ENCODE measurements at regions not wholly inside any gene's neighbourhood (a gene's known extent, or its start where the extent isn't known, plus 50 kb on each side); places are given as distances from the start of the nearest gene placed in this dataset.

DNA sequence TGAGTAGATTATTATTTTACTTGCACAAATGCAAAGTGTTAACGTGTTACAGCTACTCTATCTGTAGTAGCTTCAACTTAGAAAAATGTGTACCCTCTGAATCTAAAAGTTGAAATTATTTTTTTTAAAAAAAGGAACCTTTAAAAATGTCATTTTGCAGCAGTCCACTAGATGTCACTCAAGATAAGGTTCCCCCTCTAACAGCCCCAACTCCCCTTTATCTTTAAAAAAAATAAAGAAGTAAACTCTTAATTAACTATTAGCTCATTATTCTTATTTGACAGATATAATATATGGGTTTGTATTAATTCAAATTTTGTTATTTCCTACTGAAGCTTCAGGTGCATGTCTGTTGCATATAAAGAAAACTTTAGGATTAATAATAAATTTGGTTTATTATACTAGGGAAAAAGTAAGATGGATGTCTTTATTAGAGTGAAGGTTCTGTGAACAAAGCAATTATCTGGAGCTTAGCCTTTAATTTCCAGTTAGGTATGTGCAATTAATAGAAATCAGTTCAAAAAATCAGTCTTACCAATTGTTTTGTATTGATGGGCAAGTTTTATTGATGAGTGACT lies 288.5 kb downstream of the VGLL3 start:
- ATAC-seq (no peak), DNase-seq (no peak)
- Histone ChIP-seq H3K36me3 (ENCODE audit: control insufficient read depth in 2 of 3, insufficient read depth in 3 of 3, low read length in 3 of 3) (no peaks in the 10 kb centered on the region), H3K27ac (ENCODE audit: low read depth, low read length) (no peak overlapping the region), H3K9me3 (ENCODE audit: control insufficient read depth in 2 of 3, low read length in 3 of 3) (no peaks in the 10 kb centered on the region), H3K4me1 (ENCODE audit: control insufficient read depth in 2 of 2, insufficient read depth in 2 of 2, low read length in 2 of 2) (no peaks in the 10 kb centered on the region), H3K27me3 (ENCODE audit: control insufficient read depth in 2 of 2, insufficient read depth in 2 of 2, low read length in 2 of 2) (no peaks in the 10 kb centered on the region), H3K4me3 (ENCODE audit: low read length) (no peak overlapping the region)
- POLR2A ChIA-PET, result no interaction called here
- intact Hi-C loops (cut with micrococcal nuclease), result loop anchor here in 1 of 2 donors (5.0 kb wide), 1 partner anchor 465 kb away; no protein-coding TSS in a partner anchor
- H3K9me3 Mint-ChIP-seq, result peaks cover 0 to 12% (median 4%) of the 10 kb centered on the region in 11 donors
- H3K27ac Mint-ChIP-seq, result no peak overlapping the region
- H3K27me3 Mint-ChIP-seq, result no peaks in the 10 kb centered on the region
- no peak overlapping the region for H3K4me3 Mint-ChIP-seq
- H3K36me3 Mint-ChIP-seq, result no peaks in the 10 kb centered on the region
- no peaks in the 10 kb centered on the region for H3K4me1 Mint-ChIP-seq
- CTCF ChIA-PET, result no interaction called here

DNA sequence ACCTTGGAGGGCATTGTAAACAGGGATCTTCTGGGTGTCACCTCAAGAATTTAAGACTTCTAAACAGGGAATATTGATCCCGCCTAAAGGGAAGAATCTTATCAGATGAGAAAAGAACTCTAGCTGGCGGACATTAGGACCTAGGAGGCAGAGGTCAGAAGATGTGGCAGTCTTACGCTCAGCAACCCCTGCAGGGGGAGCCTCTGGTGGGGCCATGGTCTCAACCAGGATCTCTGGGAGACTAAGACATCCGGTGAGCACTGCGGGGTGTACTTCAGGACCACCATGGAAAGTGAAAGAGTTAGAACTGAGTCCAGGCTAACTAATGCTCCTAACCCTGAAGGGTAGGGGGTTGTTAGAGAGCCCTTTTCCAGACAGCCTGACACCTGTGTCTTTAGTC lies 295.2 kb downstream of the VGLL3 start:
- intact Hi-C loops (cut with micrococcal nuclease), result no loop called here
- Mint-ChIP-seq H3K27ac (no peak overlapping the region), H3K36me3 (no peaks in the 10 kb centered on the region), H3K27me3 (no peaks in the 10 kb centered on the region), H3K9me3 (peaks cover 0 to 5% (median 0%) of the 10 kb centered on the region in 11 donors), H3K4me3 (no peak overlapping the region), H3K4me1 (no peaks in the 10 kb centered on the region)
- H3K36me3 ChIP-seq (ENCODE audit: control insufficient read depth in 2 of 3, insufficient read depth in 3 of 3, low read length in 3 of 3), result no peaks in the 10 kb centered on the region
- ATAC-seq, result no peak
- H3K27me3 ChIP-seq (ENCODE audit: control insufficient read depth in 2 of 2, insufficient read depth in 2 of 2, low read length in 2 of 2), result no peaks in the 10 kb centered on the region
- H3K4me3 ChIP-seq (ENCODE audit: low read length), result no peak overlapping the region
- no peaks in the 10 kb centered on the region for H3K4me1 ChIP-seq (ENCODE audit: control insufficient read depth in 2 of 2, insufficient read depth in 2 of 2, low read length in 2 of 2)
- ChIA-PET CTCF (no interaction called here), POLR2A (no interaction called here)
- H3K9me3 ChIP-seq (ENCODE audit: control insufficient read depth in 2 of 3, low read length in 3 of 3), result no peaks in the 10 kb centered on the region
- DNase-seq, result no peak
- no peak overlapping the region for H3K27ac ChIP-seq (ENCODE audit: low read depth, low read length)

DNA sequence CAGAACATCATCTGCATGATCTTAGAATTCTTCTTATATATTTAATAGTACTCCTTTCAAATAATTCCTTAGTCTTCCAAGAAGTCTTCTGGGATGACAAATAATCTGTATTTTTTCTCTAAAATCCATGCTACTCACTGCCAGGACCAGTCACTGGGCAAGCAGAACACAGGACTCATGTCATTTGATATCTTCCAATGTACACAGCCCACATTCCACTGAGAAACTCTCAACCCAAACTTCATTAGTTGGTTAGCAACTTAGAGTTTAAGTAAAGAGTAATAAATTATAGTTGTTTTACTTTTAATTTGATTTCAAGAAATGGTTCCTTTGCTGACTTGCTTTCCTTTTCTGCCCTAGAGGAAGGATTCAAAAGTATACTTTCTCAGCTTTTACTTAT lies 317.0 kb downstream of the VGLL3 start:
- intact Hi-C loops (cut with micrococcal nuclease), result no loop called here
- CTCF ChIA-PET, result no interaction called here
- Mint-ChIP-seq H3K36me3 (no peaks in the 10 kb centered on the region), H3K27me3 (no peaks in the 10 kb centered on the region), H3K27ac (no peak overlapping the region), H3K4me3 (no peak overlapping the region), H3K9me3 (peaks cover 3 to 34% (median 12%) of the 10 kb centered on the region in 11 donors), H3K4me1 (no peaks in the 10 kb centered on the region)
- Histone ChIP-seq H3K9me3 (ENCODE audit: control insufficient read depth in 2 of 3, low read length in 3 of 3) (peaks cover 0 to 5% (median 0%) of the 10 kb centered on the region in 3 experiments), H3K4me3 (ENCODE audit: low read length) (no peak overlapping the region), H3K27me3 (ENCODE audit: control insufficient read depth in 2 of 2, insufficient read depth in 2 of 2, low read length in 2 of 2) (no peaks in the 10 kb centered on the region), H3K27ac (ENCODE audit: low read depth, low read length) (no peak overlapping the region), H3K4me1 (ENCODE audit: control insufficient read depth in 2 of 2, insufficient read depth in 2 of 2, low read length in 2 of 2) (no peaks in the 10 kb centered on the region), H3K36me3 (ENCODE audit: control insufficient read depth in 2 of 3, insufficient read depth in 3 of 3, low read length in 3 of 3) (no peaks in the 10 kb centered on the region)
- ATAC-seq (no peak), DNase-seq (no peak)
- POLR2A ChIA-PET, result no interaction called here

DNA sequence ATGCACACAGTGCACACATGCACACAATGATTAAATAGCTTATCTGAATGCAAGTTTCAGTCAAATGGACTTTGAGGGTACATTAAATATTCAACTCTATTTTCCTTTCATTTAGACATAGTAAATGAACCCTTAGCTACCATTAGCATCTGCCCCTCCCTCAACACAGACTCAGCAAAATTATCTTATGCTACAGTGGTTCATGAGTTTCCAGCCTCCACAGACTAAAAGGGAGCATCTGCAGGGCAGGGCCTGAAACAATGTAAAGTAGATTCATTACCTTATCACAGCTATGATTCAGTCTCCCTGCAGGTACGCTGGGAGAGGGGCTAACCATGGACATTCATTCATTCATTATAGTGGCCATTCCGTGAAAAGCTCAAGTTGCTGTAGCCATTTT lies 329.1 kb downstream of the VGLL3 start:
- Histone ChIP-seq H3K9me3 (ENCODE audit: control insufficient read depth in 2 of 3, low read length in 3 of 3) (no peaks in the 10 kb centered on the region), H3K36me3 (ENCODE audit: control insufficient read depth in 2 of 3, insufficient read depth in 3 of 3, low read length in 3 of 3) (no peaks in the 10 kb centered on the region), H3K27me3 (ENCODE audit: control insufficient read depth in 2 of 2, insufficient read depth in 2 of 2, low read length in 2 of 2) (no peaks in the 10 kb centered on the region), H3K4me1 (ENCODE audit: control insufficient read depth in 2 of 2, insufficient read depth in 2 of 2, low read length in 2 of 2) (no peaks in the 10 kb centered on the region), H3K27ac (ENCODE audit: low read depth, low read length) (no peak overlapping the region), H3K4me3 (ENCODE audit: low read length) (no peak overlapping the region)
- H3K4me3 Mint-ChIP-seq, result no peak overlapping the region
- no peaks in the 10 kb centered on the region for H3K27me3 Mint-ChIP-seq
- no peak for DNase-seq
- POLR2A ChIA-PET, result no interaction called here
- no peaks in the 10 kb centered on the region for H3K4me1 Mint-ChIP-seq
- CTCF ChIA-PET, result no interaction called here
- H3K9me3 Mint-ChIP-seq, result peaks cover 0 to 8% (median 0%) of the 10 kb centered on the region in 11 donors
- no peak for ATAC-seq
- intact Hi-C loops (cut with micrococcal nuclease), result no loop called here
- H3K27ac Mint-ChIP-seq, result no peak overlapping the region
- no peaks in the 10 kb centered on the region for H3K36me3 Mint-ChIP-seq

DNA sequence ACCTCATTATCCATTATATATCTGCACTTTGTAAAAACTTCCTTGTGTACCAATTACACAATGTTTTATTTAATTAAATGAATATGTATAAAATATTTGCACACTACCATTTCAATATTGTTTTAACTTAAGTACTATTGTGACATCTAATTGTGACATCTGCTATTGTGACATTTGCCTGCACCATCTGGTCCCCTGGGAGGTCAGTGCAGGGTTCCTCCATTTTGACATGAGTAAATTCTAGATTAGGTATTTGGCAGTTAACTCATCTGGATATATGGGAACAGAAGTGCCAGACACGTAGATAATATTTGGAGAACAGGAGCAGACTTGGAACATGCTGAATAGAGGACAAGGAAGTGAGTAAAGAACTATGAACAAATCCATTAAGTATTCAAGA lies 332.1 kb downstream of the VGLL3 start:
- intact Hi-C loops (cut with micrococcal nuclease), result no loop called here
- POLR2A ChIA-PET, result no interaction called here
- Histone ChIP-seq H3K36me3 (ENCODE audit: control insufficient read depth in 2 of 3, insufficient read depth in 3 of 3, low read length in 3 of 3) (no peaks in the 10 kb centered on the region), H3K27me3 (ENCODE audit: control insufficient read depth in 2 of 2, insufficient read depth in 2 of 2, low read length in 2 of 2) (no peaks in the 10 kb centered on the region), H3K4me1 (ENCODE audit: control insufficient read depth in 2 of 2, insufficient read depth in 2 of 2, low read length in 2 of 2) (no peaks in the 10 kb centered on the region), H3K27ac (ENCODE audit: low read depth, low read length) (no peak overlapping the region), H3K4me3 (ENCODE audit: low read length) (no peak overlapping the region), H3K9me3 (ENCODE audit: control insufficient read depth in 2 of 3, low read length in 3 of 3) (no peaks in the 10 kb centered on the region)
- H3K36me3 Mint-ChIP-seq, result no peaks in the 10 kb centered on the region
- DNase-seq, result no peak
- no peaks in the 10 kb centered on the region for H3K27me3 Mint-ChIP-seq
- no peak for ATAC-seq
- no peak overlapping the region for H3K27ac Mint-ChIP-seq
- CTCF ChIA-PET, result no interaction called here
- H3K9me3 Mint-ChIP-seq, result peaks cover 0 to 14% (median 0%) of the 10 kb centered on the region in 11 donors
- no peak overlapping the region for H3K4me3 Mint-ChIP-seq
- no peaks in the 10 kb centered on the region for H3K4me1 Mint-ChIP-seq

DNA sequence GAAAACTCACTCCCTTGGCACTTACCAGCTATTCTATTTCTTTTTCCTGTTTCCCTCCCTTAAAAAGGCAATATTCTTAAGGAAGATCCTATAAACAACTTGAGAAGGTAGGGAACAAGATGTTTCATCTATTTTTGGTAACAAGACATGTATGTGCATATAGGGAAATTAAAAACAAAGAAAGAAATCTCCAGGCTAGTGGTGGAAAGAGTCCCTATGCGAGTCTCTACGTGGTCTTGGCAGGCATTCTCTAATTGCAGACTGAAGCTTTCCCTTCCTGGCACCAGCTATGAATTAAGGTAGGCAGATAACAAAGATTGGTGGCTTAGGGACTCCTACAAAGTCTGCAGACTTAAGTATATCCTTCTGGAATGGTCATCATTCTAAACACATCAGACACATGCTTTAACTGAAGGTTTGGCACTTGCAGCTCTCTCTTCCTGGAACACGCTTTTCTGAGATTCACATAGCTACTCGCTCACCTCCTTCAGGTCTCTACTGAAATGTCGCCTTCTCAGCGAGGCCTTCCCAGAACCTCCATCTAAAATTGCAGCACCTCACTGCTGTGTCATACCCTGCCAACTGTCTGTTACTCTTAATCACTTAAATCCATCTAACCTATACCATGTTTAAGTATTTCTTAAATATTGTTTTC lies 336.0 kb downstream of the VGLL3 start:
- ChIA-PET POLR2A (no interaction called here), CTCF (no interaction called here)
- Mint-ChIP-seq H3K4me3 (no peak overlapping the region), H3K9me3 (peaks cover 0 to 9% (median 0%) of the 10 kb centered on the region in 11 donors), H3K27ac (no peak overlapping the region), H3K4me1 (no peaks in the 10 kb centered on the region), H3K36me3 (no peaks in the 10 kb centered on the region), H3K27me3 (no peaks in the 10 kb centered on the region)
- intact Hi-C loops (cut with micrococcal nuclease), result no loop called here
- DNase-seq (no peak), ATAC-seq (no peak)
- Histone ChIP-seq H3K27ac (ENCODE audit: low read depth, low read length) (no peak overlapping the region), H3K36me3 (ENCODE audit: control insufficient read depth in 2 of 3, insufficient read depth in 3 of 3, low read length in 3 of 3) (no peaks in the 10 kb centered on the region), H3K4me3 (ENCODE audit: low read length) (no peak overlapping the region), H3K9me3 (ENCODE audit: control insufficient read depth in 2 of 3, low read length in 3 of 3) (no peaks in the 10 kb centered on the region), H3K4me1 (ENCODE audit: control insufficient read depth in 2 of 2, insufficient read depth in 2 of 2, low read length in 2 of 2) (no peaks in the 10 kb centered on the region), H3K27me3 (ENCODE audit: control insufficient read depth in 2 of 2, insufficient read depth in 2 of 2, low read length in 2 of 2) (no peaks in the 10 kb centered on the region)

DNA sequence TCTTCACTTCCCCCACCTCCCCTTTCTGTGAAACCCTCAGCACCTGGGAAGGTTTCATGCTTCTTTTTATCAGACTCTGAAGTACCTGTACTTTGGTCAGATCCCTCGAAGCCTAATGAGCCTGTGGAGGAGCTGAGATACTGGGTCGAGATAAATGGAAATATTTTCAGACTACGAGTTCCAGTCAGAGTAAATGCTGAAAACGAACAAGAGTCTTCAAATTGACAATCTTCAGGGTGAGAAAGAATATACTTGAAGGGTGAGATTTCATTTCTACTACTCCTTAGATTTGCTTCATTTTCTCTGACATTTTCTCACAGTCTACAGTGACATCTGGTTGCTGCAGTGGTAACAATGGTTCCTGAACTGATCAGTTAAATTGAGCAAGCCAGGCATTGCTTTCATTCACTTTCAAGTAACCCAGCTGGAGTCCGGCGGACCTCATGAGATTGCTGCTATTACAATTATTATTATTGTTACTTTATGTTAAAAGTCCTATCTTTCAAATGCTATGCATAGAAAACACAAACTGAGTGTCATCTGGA lies 337.2 kb downstream of the VGLL3 start:
- no peaks in the 10 kb centered on the region for H3K36me3 Mint-ChIP-seq
- ATAC-seq (no peak), DNase-seq (no peak)
- no peaks in the 10 kb centered on the region for H3K27me3 Mint-ChIP-seq
- Histone ChIP-seq H3K27ac (ENCODE audit: low read depth, low read length) (no peak overlapping the region), H3K4me1 (ENCODE audit: control insufficient read depth in 2 of 2, insufficient read depth in 2 of 2, low read length in 2 of 2) (no peaks in the 10 kb centered on the region), H3K4me3 (ENCODE audit: low read length) (no peak overlapping the region), H3K9me3 (ENCODE audit: control insufficient read depth in 2 of 3, low read length in 3 of 3) (no peaks in the 10 kb centered on the region), H3K36me3 (ENCODE audit: control insufficient read depth in 2 of 3, insufficient read depth in 3 of 3, low read length in 3 of 3) (no peaks in the 10 kb centered on the region), H3K27me3 (ENCODE audit: control insufficient read depth in 2 of 2, insufficient read depth in 2 of 2, low read length in 2 of 2) (no peaks in the 10 kb centered on the region)
- H3K9me3 Mint-ChIP-seq, result peaks cover 0 to 9% (median 0%) of the 10 kb centered on the region in 11 donors
- no peak overlapping the region for H3K4me3 Mint-ChIP-seq
- H3K4me1 Mint-ChIP-seq, result no peaks in the 10 kb centered on the region
- no peak overlapping the region for H3K27ac Mint-ChIP-seq
- ChIA-PET POLR2A (no interaction called here), CTCF (no interaction called here)
- intact Hi-C loops (cut with micrococcal nuclease), result no loop called here
